Myocyte (in vitro differentiated cells): ENCODE measurements at regions not wholly inside any gene's neighbourhood (a gene's known extent, or its start where the extent isn't known, plus 50 kb on each side); places are given as distances from the start of the nearest gene placed in this dataset.
"Not testable (repeated sequence)": the region's sequence is repeated elsewhere in the genome, so short reads cannot be mapped to it uniquely, and the experiment has no call there.

Experiments
- DNase-seq: peaks from one replicate; pipeline ENCODE4 v3.0.0-alpha.2; 2012; ENCODE audit warnings: low read depth

- no peak for DNase-seq
Observed at GRCh38 chr22:48823941-48824340, 1003.7 kb downstream of the BRD1 start.

DNA sequence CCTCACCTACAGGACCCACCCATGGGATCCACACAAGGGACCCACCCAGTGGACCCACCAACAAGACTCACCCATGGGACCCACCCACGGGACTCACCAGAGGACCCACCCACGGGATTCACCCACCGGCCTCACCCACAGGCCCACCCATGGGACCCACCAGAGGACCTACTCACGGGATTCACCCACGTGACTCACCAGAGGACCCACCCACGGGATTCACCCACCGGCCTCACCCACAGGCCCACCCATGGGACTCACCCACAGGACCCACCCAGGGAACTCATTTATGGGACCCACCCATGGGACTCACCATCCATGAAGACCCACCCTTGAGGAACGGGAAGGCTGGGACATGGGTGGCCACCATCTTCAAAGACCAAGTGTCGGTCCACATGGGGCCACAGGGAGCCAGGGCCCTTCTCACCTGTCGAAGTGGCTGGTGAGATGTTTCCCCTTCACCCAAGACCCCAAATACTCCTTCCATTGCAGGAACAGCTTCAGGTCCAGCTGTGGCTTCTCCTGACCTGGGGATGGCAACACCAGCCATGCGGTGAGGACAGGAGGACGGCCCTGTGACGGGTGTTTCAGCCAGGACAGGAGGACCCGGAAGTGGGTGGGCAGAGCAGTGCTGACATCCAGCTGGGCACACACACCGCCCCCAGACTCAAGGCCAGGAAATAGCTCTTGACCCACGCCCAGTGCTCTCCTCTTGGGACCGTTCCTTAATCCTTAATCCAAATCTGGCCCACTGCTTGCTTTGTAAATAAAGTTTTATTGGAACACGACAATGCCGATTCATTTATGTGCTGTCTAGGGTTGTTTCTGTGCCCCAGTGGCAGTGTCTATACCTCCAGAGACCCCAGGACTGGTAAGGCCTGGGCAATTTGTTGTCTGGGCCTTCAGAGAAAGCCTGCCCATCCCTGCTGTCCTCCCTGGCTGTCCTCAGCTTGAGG is 1005.1 kb downstream of the BRD1 start:
- DNase-seq, result no peak

DNA sequence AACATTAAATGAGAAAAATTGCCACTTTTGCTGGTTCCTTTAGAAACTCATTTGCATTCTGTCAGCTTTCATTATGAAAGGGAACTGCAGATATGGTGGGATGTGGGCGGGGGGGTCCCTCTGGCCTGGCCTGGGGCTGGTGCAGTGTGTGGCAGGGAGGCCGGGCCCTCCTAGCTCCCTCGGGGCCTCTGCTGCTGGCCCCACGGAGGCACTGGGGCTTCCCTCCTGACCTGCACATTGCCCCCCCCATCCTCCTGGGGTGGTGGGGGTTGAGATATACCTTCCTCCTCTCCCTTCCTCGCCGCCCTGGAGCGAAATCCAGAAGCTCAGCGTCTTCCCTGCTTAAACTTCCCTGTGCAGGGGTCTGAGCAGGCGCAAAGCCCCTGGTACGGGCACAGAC is 1005.9 kb downstream of the BRD1 start:
- DNase-seq, result no peak

GRCh38 chr22:48821346-48821690 is 1006.4 kb downstream of the BRD1 start:
- no peak for DNase-seq

DNA sequence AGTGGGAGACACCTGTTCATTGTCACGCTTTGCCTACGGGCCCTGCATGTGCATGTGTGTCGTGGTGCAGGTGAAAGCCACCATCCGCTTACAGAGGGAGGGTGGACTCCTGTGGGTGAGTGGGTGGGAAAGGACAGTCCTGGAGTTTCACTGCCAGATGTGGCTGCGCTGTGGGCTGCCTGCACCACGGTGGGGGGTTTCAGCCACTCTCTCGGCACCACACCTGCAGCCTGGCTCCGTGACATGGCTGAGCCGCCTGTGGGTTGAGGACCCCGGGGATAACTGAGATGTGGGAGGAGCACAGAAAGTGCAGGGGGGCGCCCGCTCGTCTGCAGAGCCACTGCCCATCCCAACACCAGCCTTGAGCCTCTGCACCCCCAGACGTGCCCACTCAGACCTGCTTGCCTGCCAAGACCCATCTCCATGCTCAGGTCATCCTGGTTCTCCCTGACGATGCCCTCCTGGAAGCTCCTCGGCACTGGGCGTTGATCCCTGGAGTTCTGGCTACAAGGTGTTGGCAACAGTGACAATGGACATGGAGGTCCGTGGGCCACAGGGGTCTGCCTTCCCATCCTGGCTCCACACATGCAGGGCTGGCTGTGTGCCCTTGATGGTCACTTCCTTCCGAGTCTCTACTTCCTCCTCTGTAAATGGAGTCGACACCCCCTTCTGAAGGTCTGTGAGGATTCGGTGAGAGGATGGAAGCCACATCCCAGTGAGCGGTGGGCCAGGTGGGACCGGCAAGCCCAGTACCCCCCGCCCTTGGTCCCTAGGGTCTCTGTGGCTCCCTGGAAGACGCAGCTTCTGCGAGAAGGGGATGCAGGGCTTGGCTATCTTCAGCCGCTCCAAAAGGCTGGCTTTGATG is 1007.0 kb downstream of the BRD1 start:
- DNase-seq, result no peak

DNA sequence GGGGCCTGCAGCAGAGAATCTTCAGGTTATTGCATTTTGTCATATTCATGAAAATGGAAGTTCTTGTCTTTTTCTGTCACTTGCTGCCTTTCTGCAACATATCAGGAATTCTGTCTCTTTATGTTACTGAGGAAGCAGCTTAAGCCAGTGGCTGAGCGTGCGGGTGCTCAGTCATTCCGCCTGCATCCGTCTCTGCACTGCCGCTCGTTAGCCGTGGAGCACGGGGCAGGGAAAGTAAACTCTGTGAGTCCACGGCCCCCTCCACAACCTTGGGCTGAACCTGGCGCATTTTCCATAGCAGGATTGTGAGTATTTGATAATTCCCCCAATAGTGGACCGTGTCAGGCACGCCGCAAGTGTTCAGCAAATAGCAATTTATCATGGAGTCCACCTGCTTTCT is 1007.7 kb downstream of the BRD1 start:
- no peak for DNase-seq

DNA sequence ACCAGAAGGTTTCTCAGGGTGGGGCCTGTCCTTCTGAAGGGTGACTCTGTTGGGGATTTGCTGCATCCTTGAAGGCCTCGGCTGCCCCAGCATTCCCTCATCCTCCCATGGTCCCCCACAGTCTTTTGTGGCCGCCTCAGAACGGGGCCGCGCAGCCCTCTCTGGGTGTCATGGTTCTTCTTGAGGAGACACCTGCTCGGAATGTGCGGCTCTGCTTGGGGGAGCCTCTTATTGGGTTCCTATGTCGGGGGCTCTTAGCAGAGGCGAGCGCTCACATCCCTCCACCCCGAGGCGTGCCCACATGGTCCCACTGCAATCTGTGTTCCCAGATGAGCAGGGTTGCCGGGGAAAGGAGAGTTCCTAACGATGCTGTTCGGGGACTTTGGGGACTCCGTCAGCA is 1008.4 kb downstream of the BRD1 start:
- DNase-seq, result no peak

DNA sequence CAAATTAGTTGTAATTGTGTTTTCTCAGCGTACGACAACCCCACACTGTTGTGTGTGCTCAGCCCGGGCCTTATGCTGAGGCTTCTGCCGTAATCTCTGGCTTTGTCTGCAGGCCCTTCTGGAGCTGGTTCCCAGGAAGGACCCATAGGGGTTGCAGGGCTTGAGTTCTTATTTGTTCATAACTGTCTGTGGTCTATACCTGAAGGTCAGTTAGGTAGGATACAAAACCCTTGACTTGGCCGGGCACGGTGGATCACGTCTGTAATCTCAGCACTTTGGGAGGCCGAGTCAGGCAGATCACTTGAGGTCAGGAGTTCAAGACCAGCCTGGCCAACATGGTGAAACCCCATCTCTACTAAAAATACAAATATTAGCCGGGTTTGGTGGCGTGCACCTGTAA is 1010.2 kb downstream of the BRD1 start:
- DNase-seq, result not testable (repeated sequence)

GRCh38 chr22:48811885-48812284 is 1015.8 kb downstream of the BRD1 start:
- no peak for DNase-seq

DNA sequence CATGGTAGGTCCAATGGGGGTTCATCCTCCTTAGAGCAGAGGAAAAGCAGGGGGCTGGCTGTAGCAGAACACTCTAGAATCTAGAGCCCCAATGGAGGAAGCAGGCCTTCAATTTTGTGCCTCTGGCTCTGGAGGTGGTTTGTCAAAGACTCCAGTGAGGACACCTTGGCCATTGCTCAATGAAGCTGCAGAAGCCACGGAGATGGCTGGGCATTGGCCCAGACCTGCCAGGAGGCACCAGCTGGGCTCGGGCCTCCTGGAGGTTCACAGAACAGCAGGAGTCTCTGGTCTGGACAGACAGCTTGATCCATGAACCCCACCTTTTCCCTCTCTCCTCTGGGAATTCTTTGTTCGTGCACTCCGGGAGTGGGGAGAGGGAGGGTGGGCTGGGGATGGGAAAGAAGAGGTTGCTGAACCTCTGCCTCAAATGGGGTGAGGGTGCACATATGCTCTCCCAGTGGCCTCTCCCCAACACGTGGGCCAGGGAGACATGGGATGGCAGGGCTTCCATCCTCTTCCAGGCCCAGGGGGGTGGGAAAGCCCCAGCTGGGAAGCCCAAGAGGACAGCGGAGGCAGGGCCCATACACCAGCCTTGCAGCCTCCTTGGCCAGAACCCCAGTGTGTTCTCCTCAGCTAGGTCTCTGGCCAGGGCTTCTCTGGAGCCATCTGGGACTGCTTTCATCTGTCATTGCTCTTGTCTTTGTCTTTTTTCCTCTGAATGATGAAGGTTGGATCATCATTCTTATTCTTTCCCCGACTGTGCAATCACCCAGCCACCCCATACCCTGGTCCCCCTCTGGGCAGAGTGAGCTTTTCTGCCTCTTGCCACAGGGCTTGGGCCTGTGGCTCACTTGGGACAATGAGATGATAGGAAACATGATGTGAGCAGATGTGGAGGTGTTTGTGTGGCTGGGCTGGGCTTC is 1019.4 kb downstream of the BRD1 start:
- DNase-seq, result no peak

DNA sequence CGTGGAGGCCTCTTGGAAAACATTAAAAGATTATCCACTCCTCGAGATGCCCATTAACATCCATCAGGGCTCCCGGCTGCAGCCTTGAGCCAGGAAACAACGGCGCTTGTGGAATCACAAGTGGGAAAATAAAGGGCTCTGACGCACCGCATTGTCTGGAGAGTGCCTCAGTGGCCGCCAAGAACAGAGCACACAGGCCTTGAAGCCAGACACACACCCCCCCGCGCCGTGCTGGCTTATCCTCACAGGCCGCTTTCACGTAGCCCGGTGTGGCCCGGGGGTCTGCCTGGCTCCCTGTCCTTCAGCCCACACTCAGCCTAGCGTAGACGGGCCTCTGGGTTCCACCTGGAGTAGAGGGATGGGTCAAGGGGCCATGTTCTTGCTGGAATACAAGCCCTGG is 1020.5 kb downstream of the BRD1 start:
- no peak for DNase-seq

GRCh38 chr22:48806227-48806781 is 1021.4 kb downstream of the BRD1 start:
- DNase-seq, result no peak

DNA sequence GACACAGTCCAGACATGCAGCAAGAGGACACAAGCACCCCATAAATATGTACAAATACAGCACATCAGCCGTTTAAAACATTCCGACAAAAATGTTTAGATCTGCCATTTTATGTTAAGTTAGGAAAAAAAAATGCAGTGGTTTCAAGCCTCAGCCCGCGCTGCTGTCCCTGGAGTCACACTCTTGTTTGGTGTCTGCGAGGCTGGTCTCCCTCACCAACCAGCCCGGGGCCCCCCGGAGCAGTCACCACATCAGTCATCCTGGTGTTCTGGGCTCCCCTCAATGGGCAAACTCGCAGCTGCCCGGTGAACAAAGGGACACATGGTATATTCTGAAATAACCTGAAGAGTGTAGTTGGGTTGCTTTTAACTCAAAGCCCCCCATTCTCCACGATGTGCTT is 1022.2 kb downstream of the BRD1 start:
- no peak for DNase-seq

GRCh38 chr22:48804811-48805301 is 1022.8 kb downstream of the BRD1 start:
- no peak for DNase-seq

DNA sequence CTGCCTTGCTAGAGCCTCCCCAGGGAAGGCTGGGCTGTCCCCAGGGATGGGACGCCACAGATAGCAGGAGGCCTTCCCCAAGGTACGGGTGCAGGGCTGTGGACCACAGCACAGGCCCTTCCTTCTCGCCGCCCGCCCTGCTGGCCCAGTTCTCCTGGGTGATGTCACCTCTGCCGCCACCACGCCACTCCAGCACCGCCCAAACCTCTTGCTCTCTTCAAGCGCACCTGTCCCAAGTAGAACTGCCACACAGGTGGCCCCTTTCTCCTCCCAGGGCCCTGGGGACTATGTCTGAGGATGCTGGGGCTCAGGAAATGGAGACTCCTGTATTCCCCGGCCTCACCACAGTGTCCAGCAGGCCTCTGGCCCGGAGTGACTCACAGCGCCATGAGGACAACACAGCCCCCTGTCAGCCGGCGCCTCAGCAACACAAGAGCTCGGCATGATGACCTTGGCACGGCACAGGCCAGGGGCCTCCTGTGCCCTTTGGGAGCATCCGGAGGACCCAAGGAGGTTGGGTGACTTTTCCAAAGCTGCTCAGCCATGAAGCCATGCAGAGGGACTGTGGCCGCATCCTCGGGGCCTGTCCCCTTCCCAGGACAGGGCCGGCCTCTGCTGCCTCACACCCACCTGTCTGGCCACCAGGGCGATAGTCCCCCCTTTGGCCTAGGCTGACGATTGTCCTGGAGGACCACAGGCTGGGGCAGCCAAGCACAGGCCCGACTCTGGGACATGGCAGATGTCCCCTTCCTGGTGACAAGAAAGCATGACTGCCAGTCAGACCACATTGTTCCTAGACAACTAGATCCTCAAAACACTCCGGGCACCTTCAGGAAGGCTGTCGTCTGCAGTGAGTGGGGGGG is 1023.5 kb downstream of the BRD1 start:
- DNase-seq, result no peak

DNA sequence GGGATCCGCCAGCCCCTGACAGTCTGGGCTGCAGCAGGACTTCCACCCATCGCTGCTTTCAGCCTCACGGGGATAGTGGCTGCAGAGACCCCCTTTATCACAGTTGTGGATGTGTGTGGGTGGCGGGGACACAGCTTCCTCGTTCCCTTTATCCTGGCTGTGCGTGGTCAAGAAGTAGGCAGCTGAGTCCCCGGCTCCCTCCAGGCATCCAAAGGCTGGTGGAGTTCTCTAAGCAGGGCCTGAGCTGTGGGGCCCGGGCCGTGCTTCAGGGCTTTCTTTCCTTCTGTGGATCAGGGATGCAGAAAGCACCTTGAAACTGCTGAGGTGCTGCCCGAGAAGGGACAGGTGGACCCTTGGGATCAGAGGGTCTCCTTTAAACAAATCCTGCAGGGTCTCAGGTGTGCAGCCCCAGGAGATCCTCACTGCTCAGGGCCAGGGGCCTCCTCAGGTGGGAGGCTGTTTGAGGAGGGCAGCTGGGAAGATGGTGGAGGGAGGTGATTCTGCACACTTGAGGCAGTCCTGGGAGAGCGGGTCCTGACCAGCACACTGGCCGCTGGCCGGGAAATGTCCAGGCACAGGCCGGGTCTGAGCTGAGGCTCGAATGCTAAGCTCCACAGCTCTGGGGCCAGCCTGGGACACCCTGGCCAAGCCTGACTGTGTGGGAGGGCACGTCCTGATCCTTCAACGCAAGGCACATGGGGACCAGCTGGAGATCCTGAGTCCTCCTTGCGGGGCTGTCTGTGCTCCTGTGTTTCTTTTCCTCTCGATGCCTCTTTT is 1024.3 kb downstream of the BRD1 start:
- no peak for DNase-seq

DNA sequence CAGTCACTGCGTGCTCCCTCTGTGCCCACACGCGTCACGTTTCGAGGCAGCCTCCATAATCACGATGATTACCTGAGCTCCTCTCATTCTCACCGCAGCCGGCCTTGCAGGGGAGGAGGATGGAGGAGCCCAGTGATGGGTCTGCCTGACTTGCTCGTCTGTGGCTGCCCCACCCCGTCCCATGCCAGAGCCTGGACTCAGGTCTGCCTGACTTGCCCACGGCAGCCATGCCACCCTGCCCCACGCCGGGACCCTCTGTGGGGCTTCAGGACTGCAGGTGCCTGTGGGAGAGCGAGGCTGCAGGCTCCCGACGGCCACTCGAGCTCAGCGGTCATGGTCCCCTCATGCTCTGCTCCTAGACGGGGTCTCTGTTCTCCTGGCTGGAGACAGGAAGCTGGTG is 1025.1 kb downstream of the BRD1 start:
- DNase-seq, result no peak

- no peak for DNase-seq
Observed at GRCh38 chr22:48800886-48801607, 1026.6 kb downstream of the BRD1 start.
